Panc1 (cell line): ENCODE measurements at regions not wholly inside any gene's neighbourhood (a gene's known extent, or its start where the extent isn't known, plus 50 kb on each side); places are given as distances from the start of the nearest gene placed in this dataset.

Source experiments
- POLR2AphosphoS5 ChIP-seq: IDR thresholded peaks from 2 replicates; pipeline ENCODE4 v1.6.1; 2012; ENCODE audit warnings: mild to moderate bottlenecking, low read depth, low read length, moderate library complexity
- TCF7L2 ChIP-seq: IDR thresholded peaks from 2 replicates; pipeline ENCODE4 v1.6.1; 2011; ENCODE audit warnings: mild to moderate bottlenecking, low read depth, low read length, inconsistent platforms
- TF ChIP-seq, protein P1 (sequence below): fragments of 450-650 bp; IDR thresholded peaks from 2 replicates; pipeline ENCODE4 v1.5.1; 2017; ENCODE audit warnings: mild to moderate bottlenecking

DNA sequence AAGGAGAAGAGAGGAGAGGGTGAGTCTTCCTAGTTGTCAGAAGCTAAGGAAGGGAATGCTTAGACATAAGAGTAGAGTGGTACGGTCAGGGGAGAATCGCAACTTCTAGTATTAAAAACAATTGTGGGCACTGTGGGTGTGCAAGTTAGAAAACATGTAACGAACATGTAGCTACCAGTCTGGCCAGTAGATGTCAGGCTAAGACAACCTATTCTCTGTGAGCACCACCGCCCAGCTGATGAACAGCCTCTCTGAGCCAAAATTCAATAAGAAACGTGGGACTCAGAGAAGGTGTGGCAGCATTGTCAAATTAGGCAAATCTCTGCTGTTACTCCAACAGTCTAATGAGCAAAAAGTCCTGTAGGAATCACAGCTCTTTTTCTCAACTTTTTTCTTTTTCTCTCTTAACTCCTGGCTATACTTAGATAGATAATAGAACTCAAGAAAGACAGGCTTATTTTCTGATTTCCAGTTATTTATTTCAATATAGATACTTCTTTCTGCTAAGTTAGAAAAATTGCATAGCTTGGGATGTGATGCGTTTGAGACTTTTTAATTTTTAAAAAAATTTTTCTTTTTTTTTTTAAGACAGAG, 186.2 kb downstream of the USP12 start:
- TF ChIP-seq, protein P1, sequence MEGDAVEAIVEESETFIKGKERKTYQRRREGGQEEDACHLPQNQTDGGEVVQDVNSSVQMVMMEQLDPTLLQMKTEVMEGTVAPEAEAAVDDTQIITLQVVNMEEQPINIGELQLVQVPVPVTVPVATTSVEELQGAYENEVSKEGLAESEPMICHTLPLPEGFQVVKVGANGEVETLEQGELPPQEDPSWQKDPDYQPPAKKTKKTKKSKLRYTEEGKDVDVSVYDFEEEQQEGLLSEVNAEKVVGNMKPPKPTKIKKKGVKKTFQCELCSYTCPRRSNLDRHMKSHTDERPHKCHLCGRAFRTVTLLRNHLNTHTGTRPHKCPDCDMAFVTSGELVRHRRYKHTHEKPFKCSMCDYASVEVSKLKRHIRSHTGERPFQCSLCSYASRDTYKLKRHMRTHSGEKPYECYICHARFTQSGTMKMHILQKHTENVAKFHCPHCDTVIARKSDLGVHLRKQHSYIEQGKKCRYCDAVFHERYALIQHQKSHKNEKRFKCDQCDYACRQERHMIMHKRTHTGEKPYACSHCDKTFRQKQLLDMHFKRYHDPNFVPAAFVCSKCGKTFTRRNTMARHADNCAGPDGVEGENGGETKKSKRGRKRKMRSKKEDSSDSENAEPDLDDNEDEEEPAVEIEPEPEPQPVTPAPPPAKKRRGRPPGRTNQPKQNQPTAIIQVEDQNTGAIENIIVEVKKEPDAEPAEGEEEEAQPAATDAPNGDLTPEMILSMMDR, result no peak; the same call in none of the 2 replicates
- TF ChIP-seq TCF7L2 (no peak), POLR2AphosphoS5 (no peak)
